ENCODE measurements at regions not wholly inside any gene's neighbourhood (a gene's known extent, or its start where the extent isn't known, plus 50 kb on each side); places are given as distances from the start of the nearest gene placed in this dataset.

- Histone ChIP-seq H3K27me3 (ENCODE audit: control insufficient read depth in 2 of 2, insufficient read depth in 2 of 2, low read length in 2 of 2) (no peaks in the 10 kb centered on the region), H3K9me3 (ENCODE audit: control insufficient read depth in 2 of 2, low read length in 2 of 2) (peaks cover 0 to 4% of the 10 kb centered on the region in 2 donors), H3K9ac (ENCODE audit: low read depth in 1 of 2, low read length in 2 of 2) (no peak overlapping the region), H3K27ac (ENCODE audit: low read depth in 2 of 2, low read length in 2 of 2) (no peak overlapping the region), H3K4me1 (ENCODE audit: control insufficient read depth in 2 of 2, insufficient read depth in 2 of 2, low read length in 2 of 2) (no peaks in the 10 kb centered on the region), H3K4me3 (ENCODE audit: low read length in 2 of 2) (no peak overlapping the region), H3K36me3 (ENCODE audit: control insufficient read depth in 2 of 2, insufficient read depth in 2 of 2, low read length in 2 of 2) (no peaks in the 10 kb centered on the region)
Measured at GRCh38 chr1:4113897-4114296, 213.8 kb upstream of the C1orf174 start.

DNA sequence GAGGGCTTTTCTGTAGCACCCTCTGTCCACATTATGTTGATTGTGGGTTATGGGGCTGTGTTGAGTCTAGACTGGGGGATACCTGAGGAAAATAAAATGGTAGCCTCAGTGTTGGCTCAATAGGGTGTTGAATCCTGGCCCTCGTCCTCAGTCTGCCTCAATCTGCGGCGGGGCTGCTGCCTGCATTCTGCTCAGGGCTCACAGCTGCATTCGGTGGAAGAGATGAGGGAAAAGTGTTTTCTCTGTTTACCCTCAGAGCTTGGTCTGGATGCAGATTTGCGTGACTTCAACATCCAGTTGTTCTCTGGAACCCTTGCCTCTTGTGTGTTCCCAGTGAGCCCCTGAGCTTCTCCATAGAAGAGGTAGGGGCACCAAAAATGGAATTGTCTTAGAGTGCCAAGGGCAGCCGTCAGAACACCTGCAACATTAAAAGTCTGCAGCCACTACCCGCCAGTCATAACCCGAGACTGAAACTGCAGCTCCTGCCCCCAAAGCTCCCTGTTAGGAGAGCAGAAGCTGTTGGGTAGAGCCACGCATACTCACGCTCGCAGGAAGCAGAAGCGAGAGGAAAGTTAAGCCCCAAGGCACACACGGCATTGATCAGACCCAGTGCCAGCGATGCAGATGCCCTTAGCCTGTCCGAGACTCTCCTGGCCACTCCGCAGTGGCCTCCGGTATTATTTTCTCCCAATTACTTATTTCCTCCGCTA, 215.3 kb upstream of the C1orf174 start:
- no peaks in the 10 kb centered on the region for H3K36me3 ChIP-seq (ENCODE audit: control insufficient read depth in 2 of 2, insufficient read depth in 2 of 2, low read length in 2 of 2)
- no peaks in the 10 kb centered on the region for H3K27me3 ChIP-seq (ENCODE audit: control insufficient read depth in 2 of 2, insufficient read depth in 2 of 2, low read length in 2 of 2)
- no peaks in the 10 kb centered on the region for H3K4me1 ChIP-seq (ENCODE audit: control insufficient read depth in 2 of 2, insufficient read depth in 2 of 2, low read length in 2 of 2)
- no peak overlapping the region for H3K4me3 ChIP-seq (ENCODE audit: low read length in 2 of 2)
- H3K27ac ChIP-seq (ENCODE audit: low read depth in 2 of 2, low read length in 2 of 2): no peak overlapping the region
- peaks cover 0 to 4% of the 10 kb centered on the region in 2 donors for H3K9me3 ChIP-seq (ENCODE audit: control insufficient read depth in 2 of 2, low read length in 2 of 2)
- H3K9ac ChIP-seq (ENCODE audit: low read depth in 1 of 2, low read length in 2 of 2): no peak overlapping the region

GRCh38 chr1:4117196-4117595, 217.1 kb upstream of the C1orf174 start:
- no peak overlapping the region for H3K9ac ChIP-seq (ENCODE audit: low read depth in 1 of 2, low read length in 2 of 2)
- no peaks in the 10 kb centered on the region for H3K4me1 ChIP-seq (ENCODE audit: control insufficient read depth in 2 of 2, insufficient read depth in 2 of 2, low read length in 2 of 2)
- no peaks in the 10 kb centered on the region for H3K27me3 ChIP-seq (ENCODE audit: control insufficient read depth in 2 of 2, insufficient read depth in 2 of 2, low read length in 2 of 2)
- H3K36me3 ChIP-seq (ENCODE audit: control insufficient read depth in 2 of 2, insufficient read depth in 2 of 2, low read length in 2 of 2): no peaks in the 10 kb centered on the region
- H3K27ac ChIP-seq (ENCODE audit: low read depth in 2 of 2, low read length in 2 of 2): no peak overlapping the region
- peaks cover 0 to 4% of the 10 kb centered on the region in 2 donors for H3K9me3 ChIP-seq (ENCODE audit: control insufficient read depth in 2 of 2, low read length in 2 of 2)
- H3K4me3 ChIP-seq (ENCODE audit: low read length in 2 of 2): no peak overlapping the region

DNA sequence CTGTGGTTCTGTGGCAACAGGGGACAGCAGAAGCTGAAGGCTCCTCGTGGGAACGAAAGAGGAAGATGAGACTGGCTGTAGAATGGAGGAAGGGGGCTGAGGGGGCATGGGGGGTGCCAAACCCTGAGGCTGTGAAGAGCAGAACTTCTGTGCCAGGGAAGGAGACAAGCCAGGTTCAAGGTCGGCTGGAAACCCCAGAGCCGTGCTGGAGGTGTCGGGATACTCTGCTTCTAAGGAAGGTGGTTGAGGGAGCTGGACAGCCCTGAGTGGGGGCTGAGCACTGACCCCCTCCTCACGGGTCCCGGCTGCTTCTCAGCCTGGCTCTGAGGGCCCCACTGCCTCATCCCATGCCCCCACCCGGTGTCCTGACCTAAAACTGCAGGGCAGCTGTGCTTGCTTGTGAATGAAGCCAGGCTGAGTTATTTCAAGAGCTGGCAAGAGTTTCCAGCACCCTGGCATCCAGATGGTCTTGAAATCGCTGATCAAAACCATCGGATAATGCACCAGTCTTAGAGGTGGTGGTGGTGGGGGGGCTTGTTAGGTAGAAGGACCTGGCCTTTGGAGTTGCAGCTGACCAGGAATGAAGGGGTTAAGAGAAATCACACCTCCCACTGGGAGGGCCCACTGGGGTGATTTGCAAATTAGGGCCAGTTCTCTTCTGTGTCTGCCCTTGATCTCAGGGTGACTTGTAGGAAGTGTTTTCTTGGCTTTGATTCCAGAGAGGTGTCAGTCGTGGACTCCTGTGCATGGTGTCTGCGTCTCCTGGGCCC, 218.9 kb upstream of the C1orf174 start:
- H3K4me1 ChIP-seq (ENCODE audit: control insufficient read depth in 2 of 2, insufficient read depth in 2 of 2, low read length in 2 of 2): no peaks in the 10 kb centered on the region
- no peaks in the 10 kb centered on the region for H3K27me3 ChIP-seq (ENCODE audit: control insufficient read depth in 2 of 2, insufficient read depth in 2 of 2, low read length in 2 of 2)
- no peaks in the 10 kb centered on the region for H3K36me3 ChIP-seq (ENCODE audit: control insufficient read depth in 2 of 2, insufficient read depth in 2 of 2, low read length in 2 of 2)
- H3K27ac ChIP-seq (ENCODE audit: low read depth in 2 of 2, low read length in 2 of 2): no peak overlapping the region
- H3K9me3 ChIP-seq (ENCODE audit: control insufficient read depth in 2 of 2, low read length in 2 of 2): no peaks in the 10 kb centered on the region
- H3K9ac ChIP-seq (ENCODE audit: low read depth in 1 of 2, low read length in 2 of 2): no peak overlapping the region
- H3K4me3 ChIP-seq (ENCODE audit: low read length in 2 of 2): no peak overlapping the region

- Histone ChIP-seq H3K27ac (ENCODE audit: low read depth in 2 of 2, low read length in 2 of 2) (no peak overlapping the region), H3K4me3 (ENCODE audit: low read length in 2 of 2) (no peak overlapping the region), H3K36me3 (ENCODE audit: control insufficient read depth in 2 of 2, insufficient read depth in 2 of 2, low read length in 2 of 2) (no peaks in the 10 kb centered on the region), H3K9ac (ENCODE audit: low read depth in 1 of 2, low read length in 2 of 2) (no peak overlapping the region), H3K4me1 (ENCODE audit: control insufficient read depth in 2 of 2, insufficient read depth in 2 of 2, low read length in 2 of 2) (no peaks in the 10 kb centered on the region), H3K27me3 (ENCODE audit: control insufficient read depth in 2 of 2, insufficient read depth in 2 of 2, low read length in 2 of 2) (no peaks in the 10 kb centered on the region), H3K9me3 (ENCODE audit: control insufficient read depth in 2 of 2, low read length in 2 of 2) (no peaks in the 10 kb centered on the region)
Measured at GRCh38 chr1:4119516-4120220, 219.6 kb upstream of the C1orf174 start.

DNA sequence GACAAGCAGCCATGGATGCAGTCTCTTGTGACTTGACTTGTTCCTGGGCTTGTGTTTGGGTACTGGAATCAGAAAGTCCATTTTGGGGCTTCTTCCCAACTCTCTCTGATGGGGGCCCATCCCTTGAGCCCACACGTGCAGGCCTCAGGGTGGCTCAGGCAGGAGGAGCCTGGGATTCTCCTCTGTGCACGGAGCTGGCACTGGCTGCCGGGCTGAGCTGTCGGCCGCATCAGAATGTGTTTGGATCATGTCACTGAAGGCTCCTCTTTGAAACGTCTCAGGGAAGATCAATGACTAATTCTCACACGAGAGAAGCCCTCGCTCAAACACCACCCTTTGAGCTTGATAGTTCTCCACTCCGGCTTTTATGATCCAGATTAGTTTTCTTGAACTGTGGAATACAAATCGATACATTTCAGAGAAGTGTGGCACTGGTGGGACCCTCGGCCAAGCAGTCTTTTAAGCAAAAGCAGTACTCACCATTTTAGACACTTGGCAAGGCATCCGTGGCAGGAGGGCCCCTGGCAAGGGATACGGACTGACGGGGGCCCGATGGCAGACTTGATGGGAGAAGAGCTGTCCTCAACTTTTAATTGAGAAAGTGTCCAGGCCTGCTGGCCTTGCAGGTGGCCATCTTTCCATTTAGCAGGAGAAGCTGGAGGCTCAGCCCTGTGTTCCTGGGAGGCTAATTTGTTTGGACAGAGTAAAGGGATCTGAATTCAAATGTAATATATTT, 220.7 kb upstream of the C1orf174 start:
- H3K4me3 ChIP-seq (ENCODE audit: low read length in 2 of 2): no peak overlapping the region
- no peaks in the 10 kb centered on the region for H3K9me3 ChIP-seq (ENCODE audit: control insufficient read depth in 2 of 2, low read length in 2 of 2)
- no peaks in the 10 kb centered on the region for H3K36me3 ChIP-seq (ENCODE audit: control insufficient read depth in 2 of 2, insufficient read depth in 2 of 2, low read length in 2 of 2)
- H3K9ac ChIP-seq (ENCODE audit: low read depth in 1 of 2, low read length in 2 of 2): no peak overlapping the region
- H3K27ac ChIP-seq (ENCODE audit: low read depth in 2 of 2, low read length in 2 of 2): no peak overlapping the region
- peaks cover 0 to 2% of the 10 kb centered on the region in 2 donors for H3K27me3 ChIP-seq (ENCODE audit: control insufficient read depth in 2 of 2, insufficient read depth in 2 of 2, low read length in 2 of 2)
- H3K4me1 ChIP-seq (ENCODE audit: control insufficient read depth in 2 of 2, insufficient read depth in 2 of 2, low read length in 2 of 2): no peaks in the 10 kb centered on the region

DNA sequence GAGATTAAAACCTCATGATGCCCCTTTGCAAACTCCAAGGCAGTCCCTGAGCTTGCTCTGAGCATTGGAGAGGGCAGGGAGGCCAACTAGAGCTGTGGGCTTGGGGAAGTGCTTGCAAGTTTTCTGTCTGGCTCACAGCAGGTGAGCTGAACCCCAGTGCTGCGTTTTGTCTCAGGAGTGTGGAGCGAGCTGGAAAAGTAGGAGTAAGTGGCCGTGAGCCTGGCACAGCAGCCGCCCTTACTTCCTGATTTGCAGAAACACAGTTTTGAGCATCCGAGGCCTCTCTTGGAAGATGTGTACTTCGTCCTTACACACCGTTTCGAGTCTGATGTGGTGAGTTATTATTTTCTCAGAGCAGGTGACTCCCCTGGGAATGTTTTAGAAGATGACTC, 221.2 kb upstream of the C1orf174 start:
- H3K27ac ChIP-seq (ENCODE audit: low read depth in 2 of 2, low read length in 2 of 2): no peak overlapping the region
- peaks cover 0 to 2% of the 10 kb centered on the region in 2 donors for H3K27me3 ChIP-seq (ENCODE audit: control insufficient read depth in 2 of 2, insufficient read depth in 2 of 2, low read length in 2 of 2)
- no peaks in the 10 kb centered on the region for H3K36me3 ChIP-seq (ENCODE audit: control insufficient read depth in 2 of 2, insufficient read depth in 2 of 2, low read length in 2 of 2)
- no peaks in the 10 kb centered on the region for H3K4me1 ChIP-seq (ENCODE audit: control insufficient read depth in 2 of 2, insufficient read depth in 2 of 2, low read length in 2 of 2)
- H3K9me3 ChIP-seq (ENCODE audit: control insufficient read depth in 2 of 2, low read length in 2 of 2): no peaks in the 10 kb centered on the region
- no peak overlapping the region for H3K9ac ChIP-seq (ENCODE audit: low read depth in 1 of 2, low read length in 2 of 2)
- no peak overlapping the region for H3K4me3 ChIP-seq (ENCODE audit: low read length in 2 of 2)

GRCh38 chr1:4121834-4122512, 221.9 kb upstream of the C1orf174 start:
- Histone ChIP-seq H3K9ac (ENCODE audit: low read depth in 1 of 2, low read length in 2 of 2) (no peak overlapping the region), H3K4me1 (ENCODE audit: control insufficient read depth in 2 of 2, insufficient read depth in 2 of 2, low read length in 2 of 2) (no peaks in the 10 kb centered on the region), H3K4me3 (ENCODE audit: low read length in 2 of 2) (no peak overlapping the region), H3K9me3 (ENCODE audit: control insufficient read depth in 2 of 2, low read length in 2 of 2) (no peaks in the 10 kb centered on the region), H3K36me3 (ENCODE audit: control insufficient read depth in 2 of 2, insufficient read depth in 2 of 2, low read length in 2 of 2) (no peaks in the 10 kb centered on the region), H3K27ac (ENCODE audit: low read depth in 2 of 2, low read length in 2 of 2) (no peak overlapping the region), H3K27me3 (ENCODE audit: control insufficient read depth in 2 of 2, insufficient read depth in 2 of 2, low read length in 2 of 2) (peaks cover 0 to 2% of the 10 kb centered on the region in 2 donors)

- H3K4me3 ChIP-seq (ENCODE audit: low read length in 2 of 2): no peak overlapping the region
- H3K9me3 ChIP-seq (ENCODE audit: control insufficient read depth in 2 of 2, low read length in 2 of 2): no peaks in the 10 kb centered on the region
- peaks cover 0 to 2% of the 10 kb centered on the region in 2 donors for H3K27me3 ChIP-seq (ENCODE audit: control insufficient read depth in 2 of 2, insufficient read depth in 2 of 2, low read length in 2 of 2)
- H3K9ac ChIP-seq (ENCODE audit: low read depth in 1 of 2, low read length in 2 of 2): no peak overlapping the region
- no peaks in the 10 kb centered on the region for H3K36me3 ChIP-seq (ENCODE audit: control insufficient read depth in 2 of 2, insufficient read depth in 2 of 2, low read length in 2 of 2)
- no peak overlapping the region for H3K27ac ChIP-seq (ENCODE audit: low read depth in 2 of 2, low read length in 2 of 2)
- no peaks in the 10 kb centered on the region for H3K4me1 ChIP-seq (ENCODE audit: control insufficient read depth in 2 of 2, insufficient read depth in 2 of 2, low read length in 2 of 2)
Measured at GRCh38 chr1:4122513-4123160, 222.6 kb upstream of the C1orf174 start.
